ENCODE measurements at regions not wholly inside any gene's neighbourhood (a gene's known extent, or its start where the extent isn't known, plus 50 kb on each side); places are given as distances from the start of the nearest gene placed in this dataset.

DNA sequence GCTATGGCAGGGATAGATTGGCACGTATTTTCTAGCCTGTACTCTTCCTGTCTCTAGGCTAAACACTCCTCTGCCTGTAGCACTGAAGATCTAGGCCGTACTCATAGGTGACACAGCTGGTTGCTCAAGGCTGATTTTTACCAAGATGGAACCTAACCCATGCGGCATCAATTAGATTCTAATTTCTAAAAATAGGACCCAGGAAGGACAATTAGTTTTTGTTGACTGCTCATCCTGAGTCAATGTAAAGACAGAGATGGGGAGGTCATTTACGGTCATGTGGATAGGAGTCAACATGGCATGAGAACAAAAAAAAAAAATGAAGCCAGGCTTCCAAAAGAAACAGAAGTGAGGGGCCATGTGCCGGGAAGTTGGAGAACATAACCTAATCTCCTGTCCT is 360.7 kb upstream of the ETAA1 start:
- Histone ChIP-seq H3K4me2 (no peak overlapping the region), H3K36me3 (ENCODE audit: low read depth) (no peaks in the 10 kb centered on the region), H3K9me2 (ENCODE audit: insufficient read depth) (no peaks in the 10 kb centered on the region), H3K27ac (no peak overlapping the region), H4K20me1 (ENCODE audit: insufficient read depth) (no peaks in the 10 kb centered on the region), H3F3A (ENCODE audit: insufficient read depth, low read depth) (no peaks in the 10 kb centered on the region), H3K9me3 (ENCODE audit: insufficient read depth, low read depth) (no peaks in the 10 kb centered on the region; the same call in 1 of the 2 replicates), H3K79me2 (ENCODE audit: low read depth) (no peaks in the 10 kb centered on the region), H3K4me3 (no peak overlapping the region), H3K4me1 (replicated peaks; ENCODE audit: insufficient read depth) (no peaks in the 10 kb centered on the region), H3K27me3 (ENCODE audit: insufficient read depth, low read depth) (no peaks in the 10 kb centered on the region), H2AFZ (no peak overlapping the region)
- no peak for DNase-seq
- no TSS peak for BruUV-seq (replicated peaks)
- ChIA-PET POLR2A (ENCODE audit: unreplicated experiment) (no interaction called here), CTCF (no interaction called here)
- TF ChIP-seq, protein P1, sequence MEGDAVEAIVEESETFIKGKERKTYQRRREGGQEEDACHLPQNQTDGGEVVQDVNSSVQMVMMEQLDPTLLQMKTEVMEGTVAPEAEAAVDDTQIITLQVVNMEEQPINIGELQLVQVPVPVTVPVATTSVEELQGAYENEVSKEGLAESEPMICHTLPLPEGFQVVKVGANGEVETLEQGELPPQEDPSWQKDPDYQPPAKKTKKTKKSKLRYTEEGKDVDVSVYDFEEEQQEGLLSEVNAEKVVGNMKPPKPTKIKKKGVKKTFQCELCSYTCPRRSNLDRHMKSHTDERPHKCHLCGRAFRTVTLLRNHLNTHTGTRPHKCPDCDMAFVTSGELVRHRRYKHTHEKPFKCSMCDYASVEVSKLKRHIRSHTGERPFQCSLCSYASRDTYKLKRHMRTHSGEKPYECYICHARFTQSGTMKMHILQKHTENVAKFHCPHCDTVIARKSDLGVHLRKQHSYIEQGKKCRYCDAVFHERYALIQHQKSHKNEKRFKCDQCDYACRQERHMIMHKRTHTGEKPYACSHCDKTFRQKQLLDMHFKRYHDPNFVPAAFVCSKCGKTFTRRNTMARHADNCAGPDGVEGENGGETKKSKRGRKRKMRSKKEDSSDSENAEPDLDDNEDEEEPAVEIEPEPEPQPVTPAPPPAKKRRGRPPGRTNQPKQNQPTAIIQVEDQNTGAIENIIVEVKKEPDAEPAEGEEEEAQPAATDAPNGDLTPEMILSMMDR (conservative IDR thresholded peaks at IDR 0.05): no peak
- no peak for TF ChIP-seq EZH2 (IDR thresholded peaks at IDR 0.05; ENCODE audit: low read depth)
- intact Hi-C loops (cut with micrococcal nuclease; ENCODE audit: unreplicated experiment): no loop called here

DNA sequence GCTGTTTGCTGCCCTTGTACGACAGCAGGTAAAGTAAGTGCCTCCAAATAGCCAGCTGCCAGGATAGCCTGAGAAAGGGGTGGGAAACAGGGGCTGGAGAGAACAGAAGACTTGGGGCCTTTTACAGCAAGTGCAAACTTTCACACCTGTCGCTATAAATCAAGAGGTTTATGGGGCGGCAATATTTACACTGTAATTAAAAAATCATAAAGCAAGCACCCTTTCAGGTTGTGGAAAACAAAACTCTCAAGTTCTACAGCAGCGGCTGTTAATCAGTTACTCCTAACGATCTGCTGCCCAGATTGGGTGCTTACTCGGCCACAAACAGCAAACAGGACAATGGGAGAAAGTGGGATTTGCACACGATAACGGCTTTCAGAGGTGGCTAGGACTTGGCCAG is 359.5 kb upstream of the ETAA1 start:
- no TSS peak for BruUV-seq (replicated peaks)
- Histone ChIP-seq H3K9me2 (ENCODE audit: insufficient read depth) (no peaks in the 10 kb centered on the region), H2AFZ (no peak overlapping the region), H3K4me2 (no peak overlapping the region), H3K36me3 (ENCODE audit: low read depth) (no peaks in the 10 kb centered on the region), H3K27me3 (ENCODE audit: insufficient read depth, low read depth) (no peaks in the 10 kb centered on the region), H3K27ac (no peak overlapping the region), H3K4me1 (replicated peaks; ENCODE audit: insufficient read depth) (no peaks in the 10 kb centered on the region), H3K4me3 (no peak overlapping the region), H3K79me2 (ENCODE audit: low read depth) (no peaks in the 10 kb centered on the region), H3F3A (ENCODE audit: insufficient read depth, low read depth) (no peaks in the 10 kb centered on the region), H4K20me1 (ENCODE audit: insufficient read depth) (no peaks in the 10 kb centered on the region), H3K9me3 (ENCODE audit: insufficient read depth, low read depth) (no peaks in the 10 kb centered on the region; the same call in 1 of the 2 replicates)
- intact Hi-C loops (cut with micrococcal nuclease; ENCODE audit: unreplicated experiment): no loop called here
- CTCF ChIA-PET: no interaction called here
- POLR2A ChIA-PET (ENCODE audit: unreplicated experiment): no interaction called here
- DNase-seq: no peak
- TF ChIP-seq EZH2 (IDR thresholded peaks at IDR 0.05; ENCODE audit: low read depth): no peak
- TF ChIP-seq, protein P1 (conservative IDR thresholded peaks at IDR 0.05): no peak

DNA sequence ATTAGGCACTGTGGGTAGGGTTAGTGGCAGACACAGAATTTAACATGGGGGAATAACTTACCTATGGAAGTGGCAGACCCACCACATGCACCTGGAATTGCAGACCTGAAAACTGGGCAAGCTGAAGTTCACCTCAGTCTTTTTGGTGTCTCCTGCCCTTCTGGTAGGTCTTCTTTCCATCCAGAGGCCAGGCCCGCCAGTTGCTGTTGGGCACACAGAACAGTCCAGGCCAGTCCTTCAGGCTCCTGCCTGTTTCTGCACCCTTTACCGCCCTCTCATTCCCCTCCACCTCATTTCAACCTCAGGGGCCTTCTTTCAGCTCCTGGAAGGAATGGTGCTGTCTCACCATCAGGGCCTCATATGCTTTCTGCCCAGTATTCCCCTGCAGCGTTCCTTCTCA is 358.9 kb upstream of the ETAA1 start:
- TF ChIP-seq, protein P1 (conservative IDR thresholded peaks at IDR 0.05): no peak
- TF ChIP-seq EZH2 (IDR thresholded peaks at IDR 0.05; ENCODE audit: low read depth): no peak
- Histone ChIP-seq H3K4me1 (replicated peaks; ENCODE audit: insufficient read depth) (no peaks in the 10 kb centered on the region), H3K27me3 (ENCODE audit: insufficient read depth, low read depth) (no peaks in the 10 kb centered on the region), H3K9me3 (ENCODE audit: insufficient read depth, low read depth) (no peaks in the 10 kb centered on the region), H3K9me2 (ENCODE audit: insufficient read depth) (no peaks in the 10 kb centered on the region), H2AFZ (no peak overlapping the region), H3K4me2 (no peak overlapping the region), H3K4me3 (no peak overlapping the region), H3K36me3 (ENCODE audit: low read depth) (no peaks in the 10 kb centered on the region), H4K20me1 (ENCODE audit: insufficient read depth) (no peaks in the 10 kb centered on the region), H3F3A (ENCODE audit: insufficient read depth, low read depth) (no peaks in the 10 kb centered on the region), H3K79me2 (ENCODE audit: low read depth) (no peaks in the 10 kb centered on the region), H3K27ac (no peak overlapping the region)
- intact Hi-C loops (cut with micrococcal nuclease; ENCODE audit: unreplicated experiment): no loop called here
- ChIA-PET POLR2A (ENCODE audit: unreplicated experiment) (no interaction called here), CTCF (no interaction called here)
- BruUV-seq (replicated peaks): no TSS peak
- no peak for DNase-seq
